ENCODE measurements at regions not wholly inside any gene's neighbourhood (a gene's known extent, or its start where the extent isn't known, plus 50 kb on each side); places are given as distances from the start of the nearest gene placed in this dataset.

GRCh38 chr20:7301807-7302206 is 534.3 kb downstream of the BMP2 start:
- H3K27me3 ChIP-seq = no peaks in the 10 kb centered on the region

DNA sequence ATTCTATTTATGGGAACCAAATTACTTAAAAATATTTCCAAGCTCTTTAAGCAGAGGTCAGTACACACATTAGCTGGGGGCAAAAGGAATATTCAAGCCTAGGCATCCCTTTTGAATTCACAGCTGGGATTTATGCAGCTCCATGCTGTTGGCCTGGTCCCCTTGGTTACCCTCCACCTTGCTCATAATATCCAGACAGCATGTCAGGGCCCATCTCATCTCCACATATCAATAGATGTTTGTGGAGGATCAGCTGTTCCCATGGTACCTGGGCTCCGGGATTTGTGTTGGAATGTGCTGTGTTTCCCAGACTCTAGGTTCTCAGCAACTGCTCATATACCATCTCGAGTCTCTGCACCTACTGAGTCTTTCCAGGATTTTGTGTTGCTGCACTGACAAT is 534.8 kb downstream of the BMP2 start:
- no peak overlapping the region for H3K4me3 ChIP-seq
- intact Hi-C loops (cut with DNase I; ENCODE audit: low total_unique reads) = no loop called here
- no peaks in the 10 kb centered on the region for H3K9me3 ChIP-seq
- no peaks in the 10 kb centered on the region for H3K36me3 ChIP-seq
- DNase-seq = no peak
- TF ChIP-seq POLR2A (IDR thresholded peaks at IDR 0.05) = no peak
- TF ChIP-seq CTCF (IDR thresholded peaks at IDR 0.05) = no peak
- H3K27ac ChIP-seq = no peak overlapping the region
- H3K4me1 ChIP-seq = no peaks in the 10 kb centered on the region
- no peaks in the 10 kb centered on the region for H3K27me3 ChIP-seq

More at GRCh38 chr20:7301807-7302206, 534.3 kb downstream of the BMP2 start:
- no peak overlapping the region for H3K4me3 ChIP-seq
- no peak for TF ChIP-seq CTCF (IDR thresholded peaks at IDR 0.05)
- TF ChIP-seq POLR2A (IDR thresholded peaks at IDR 0.05) = no peak
- DNase-seq = no peak
- no peaks in the 10 kb centered on the region for H3K4me1 ChIP-seq
- H3K9me3 ChIP-seq = no peaks in the 10 kb centered on the region
- intact Hi-C loops (cut with DNase I; ENCODE audit: low total_unique reads) = no loop called here
- no peak overlapping the region for H3K27ac ChIP-seq
- no peaks in the 10 kb centered on the region for H3K36me3 ChIP-seq

DNA sequence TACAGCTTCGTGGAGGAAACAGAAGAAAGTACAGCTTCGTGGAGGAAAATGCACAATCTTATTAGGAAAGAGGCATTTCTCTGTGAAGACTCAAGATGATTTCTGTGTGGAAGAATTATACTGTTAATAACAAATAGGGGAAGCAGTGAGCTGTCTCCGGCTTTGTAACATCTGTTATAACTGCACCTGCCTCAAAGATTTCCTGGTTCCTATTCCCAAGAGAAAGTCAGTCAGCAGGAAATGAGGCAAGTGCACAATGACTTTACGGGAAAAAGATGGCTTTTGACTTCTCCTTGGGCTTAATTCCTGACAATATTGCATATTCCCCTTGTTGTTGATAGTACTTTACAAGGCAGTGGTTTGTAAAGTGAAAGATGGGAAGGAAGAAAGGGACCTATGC is 538.5 kb downstream of the BMP2 start:
- Histone ChIP-seq H3K9me3 (no peaks in the 10 kb centered on the region), H3K4me3 (no peak overlapping the region), H3K27me3 (no peaks in the 10 kb centered on the region), H3K4me1 (no peaks in the 10 kb centered on the region), H3K27ac (no peak overlapping the region), H3K36me3 (no peaks in the 10 kb centered on the region)
- intact Hi-C loops (cut with DNase I; ENCODE audit: low total_unique reads) = no loop called here
- no peak for TF ChIP-seq CTCF (IDR thresholded peaks at IDR 0.05)
- TF ChIP-seq POLR2A (IDR thresholded peaks at IDR 0.05) = no peak
- no peak for DNase-seq

DNA sequence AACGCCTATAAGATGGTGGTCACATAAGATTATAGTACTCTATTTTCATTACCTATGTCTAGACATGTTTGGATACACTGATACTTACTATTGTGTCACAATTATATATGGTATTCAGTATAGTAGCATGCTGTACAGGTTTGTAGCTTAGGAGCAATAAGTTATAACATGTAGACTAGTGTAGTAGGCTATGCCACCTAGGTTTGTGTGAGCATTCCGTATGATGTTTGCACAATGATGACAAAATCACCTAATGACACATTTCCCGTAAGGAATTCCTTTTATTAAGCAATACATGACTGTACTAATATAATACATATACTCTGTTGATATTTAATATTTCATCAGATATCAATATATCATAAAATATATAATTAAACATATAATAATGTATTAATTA is 540.7 kb downstream of the BMP2 start:
- H3K4me1 ChIP-seq = no peaks in the 10 kb centered on the region
- no peaks in the 10 kb centered on the region for H3K36me3 ChIP-seq
- no peak overlapping the region for H3K27ac ChIP-seq
- DNase-seq = no peak
- H3K4me3 ChIP-seq = no peak overlapping the region
- TF ChIP-seq POLR2A (IDR thresholded peaks at IDR 0.05) = no peak
- no peak for TF ChIP-seq CTCF (IDR thresholded peaks at IDR 0.05)
- intact Hi-C loops (cut with DNase I; ENCODE audit: low total_unique reads) = no loop called here
- H3K27me3 ChIP-seq = no peaks in the 10 kb centered on the region
- H3K9me3 ChIP-seq = no peaks in the 10 kb centered on the region

DNA sequence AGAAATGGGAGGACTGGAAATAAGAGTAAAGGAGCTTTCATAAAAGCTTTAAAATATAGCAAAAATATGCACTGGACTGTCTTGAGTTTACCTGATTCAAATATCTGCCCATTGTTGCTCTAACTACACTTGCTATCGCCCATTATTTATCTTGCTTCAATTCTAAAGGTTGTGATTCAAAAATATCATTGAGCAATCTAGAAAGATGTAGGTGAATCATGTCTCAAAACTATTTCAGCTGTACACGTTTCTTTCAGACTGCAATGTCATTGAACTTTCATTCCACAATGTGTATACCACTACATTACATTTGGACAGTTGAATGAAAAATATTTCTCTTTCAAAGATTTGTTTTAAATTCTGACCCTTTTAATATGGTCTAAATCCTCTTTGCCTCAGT is 545.6 kb downstream of the BMP2 start:
- intact Hi-C loops (cut with DNase I; ENCODE audit: low total_unique reads) = no loop called here
- TF ChIP-seq POLR2A (IDR thresholded peaks at IDR 0.05) = no peak
- no peak for TF ChIP-seq CTCF (IDR thresholded peaks at IDR 0.05)
- H3K9me3 ChIP-seq = no peaks in the 10 kb centered on the region
- H3K4me1 ChIP-seq = no peaks in the 10 kb centered on the region
- no peak overlapping the region for H3K4me3 ChIP-seq
- no peak for DNase-seq
- H3K27ac ChIP-seq = no peak overlapping the region
- no peaks in the 10 kb centered on the region for H3K36me3 ChIP-seq
- H3K27me3 ChIP-seq = no peaks in the 10 kb centered on the region

Data from uterus (tissue), 3 donors.